H1 (cell line): ENCODE measurements at regions not wholly inside any gene's neighbourhood (a gene's known extent, or its start where the extent isn't known, plus 50 kb on each side); places are given as distances from the start of the nearest gene placed in this dataset.

Experiments
- CTCF ChIA-PET: fragments of 300-600 bp; sonication (Branson Sonifier 250); formaldehyde crosslinking; loops from one replicate; lab custom pipeline; 2021; ENCODE audit not compliant: partially characterized antibody; lab: Charles Lee
- POLR2A ChIA-PET: fragments of 300-600 bp; sonication (Branson Sonifier 250); formaldehyde crosslinking; loops from one replicate; lab custom pipeline; 2021; ENCODE audit warnings: inconsistent platforms; ENCODE audit not compliant: partially characterized antibody; lab: Charles Lee
- DNase-seq, 2 experiments: peaks; one replicate each; pipeline versions ENCODE4 v3.0.0 to v3.0.0-alpha.2; 2010 to 2022; ENCODE audit warnings: low spot score in 2 of 2, low read depth in 1 of 2, mixed read lengths in 1 of 2
- FAIRE-seq: peaks from 2 replicates; lab custom pipeline; 2011; peaks lifted over from hg19 to GRCh38; lab: Jason Lieb, UNC
- H2AFZ ChIP-seq: 2 replicates; pipeline ENCODE4 v1.8.1; 2012; ENCODE audit warnings: low read length, inconsistent platforms
- H2AK5ac ChIP-seq: 2 replicates; pipeline ENCODE4 v1.6.1; 2013; ENCODE audit warnings: low read depth, low read length
- H2BK120ac ChIP-seq: replicated peaks from 2 replicates; pipeline ENCODE3; 2013; ENCODE audit warnings: low read depth, low read length, inconsistent platforms
- H2BK12ac ChIP-seq: 2 replicates; pipeline ENCODE4 v1.6.1; 2013; ENCODE audit warnings: low read depth, low read length
- H2BK15ac ChIP-seq: 2 replicates; pipeline ENCODE4 v1.6.1; 2013; ENCODE audit warnings: low read length
- H2BK20ac ChIP-seq: 2 replicates; pipeline ENCODE4 v1.6.1; 2013; ENCODE audit warnings: low read length
- H2BK5ac ChIP-seq: 2 replicates; pipeline ENCODE4 v1.6.1; 2013; ENCODE audit warnings: low read depth, low read length
- H3K14ac ChIP-seq: 2 replicates; pipeline ENCODE4 v1.6.1; 2013; ENCODE audit warnings: inconsistent platforms; ENCODE audit not compliant: insufficient read length
- H3K18ac ChIP-seq: 2 replicates; pipeline ENCODE4 v1.6.1; 2013; ENCODE audit warnings: low read length; ENCODE audit errors: extremely low read depth
- H3K23ac ChIP-seq: 2 replicates; pipeline ENCODE4 v1.6.1; 2013; ENCODE audit warnings: inconsistent platforms; ENCODE audit not compliant: insufficient read length
- H3K23me2 ChIP-seq: 2 replicates; pipeline ENCODE4 v1.6.1; 2013; ENCODE audit warnings: low read depth, low read length
- H3K27ac ChIP-seq: 2 replicates; pipeline ENCODE4 v1.6.1; 2011; ENCODE audit warnings: low read depth, low read length, inconsistent platforms
- H3K27me3 ChIP-seq, 4 experiments: replicated peaks in 1 of 4; 1 replicate in 1 of 4; 2 replicates in 3 of 4; pipeline versions ENCODE4 v1.6.1 to v1.8.1; 2011 to 2013; ENCODE audit warnings: low read length in 3 of 4, mild to moderate bottlenecking in 3 of 4, inconsistent platforms in 2 of 4, mixed read lengths in 2 of 4, moderate library complexity in 1 of 4; ENCODE audit not compliant: control insufficient read depth in 3 of 4, insufficient read depth in 3 of 4; ENCODE audit errors: extremely low read depth in 1 of 4
- H3K36me3 ChIP-seq, 4 experiments: 2 replicates each; pipeline versions ENCODE4 v1.6.1 to v1.8.1; 2011 to 2013; ENCODE audit warnings: mild to moderate bottlenecking in 4 of 4, low read length in 3 of 4, moderate library complexity in 2 of 4, control low read depth in 1 of 4, inconsistent platforms in 1 of 4; ENCODE audit not compliant: insufficient read depth in 4 of 4, control insufficient read depth in 2 of 4
- H3K4ac ChIP-seq: replicated peaks from 2 replicates; pipeline ENCODE3; 2013; ENCODE audit warnings: low read length, low read depth, mixed read lengths, inconsistent platforms; ENCODE audit not compliant: insufficient read length
- H3K4me1 ChIP-seq, 4 experiments: replicated peaks in 1 of 4; 1 replicate in 1 of 4; 2 replicates in 3 of 4; pipeline versions ENCODE4 v1.6.1 to v1.8.1; 2011 to 2013; ENCODE audit warnings: low read length in 3 of 4, inconsistent platforms in 2 of 4, mixed read lengths in 1 of 4; ENCODE audit not compliant: insufficient read depth in 4 of 4, control insufficient read depth in 3 of 4
- H3K4me2 ChIP-seq, 2 experiments: 2 replicates each; pipeline versions ENCODE4 v1.6.1 to v1.8.1; 2011 to 2013; ENCODE audit warnings: low read depth in 2 of 2, low read length in 2 of 2, control low read depth in 1 of 2, inconsistent platforms in 1 of 2, mild to moderate bottlenecking in 1 of 2; ENCODE audit not compliant: insufficient read depth in 1 of 2
- H3K4me3 ChIP-seq, 4 experiments: fragments of 200-600, 300-600 bp in 1 of 4; sonication (generic), shearing (Covaris generic), sonication (Bioruptor Twin) in 1 of 4; 2 replicates each; pipeline versions ENCODE4 v1.5.1 to v1.8.1; 2011 to 2016; ENCODE audit warnings: low read length in 4 of 4, low read depth in 3 of 4, control low read depth in 2 of 4, inconsistent platforms in 2 of 4, mild to moderate bottlenecking in 2 of 4, mixed read lengths in 1 of 4, moderate library complexity in 1 of 4; ENCODE audit not compliant: insufficient read depth in 2 of 4; ENCODE audit errors: extremely low read depth in 1 of 4
- H3K56ac ChIP-seq: replicated peaks from 2 replicates; pipeline ENCODE3; 2013; ENCODE audit warnings: low read depth, mild to moderate bottlenecking, mixed read lengths, low read length, inconsistent platforms; ENCODE audit not compliant: insufficient read length
- H3K79me1 ChIP-seq: 2 replicates; pipeline ENCODE4 v1.6.1; 2013; ENCODE audit warnings: low read depth, low read length, control low read depth
- H3K79me2 ChIP-seq, 2 experiments: 2 replicates each; pipeline versions ENCODE4 v1.6.1 to v1.8.1; 2012 to 2013; ENCODE audit warnings: low read length in 2 of 2, mild to moderate bottlenecking in 2 of 2, inconsistent platforms in 1 of 2; ENCODE audit not compliant: insufficient read depth in 2 of 2, control insufficient read depth in 1 of 2
- H3K9ac ChIP-seq, 4 experiments: replicated peaks in 1 of 4; 1 replicate in 1 of 4; 2 replicates in 3 of 4; pipeline versions ENCODE4 v1.6.1 to v1.8.1; 2011 to 2013; ENCODE audit warnings: low read depth in 3 of 4, low read length in 3 of 4, control low read depth in 2 of 4, mild to moderate bottlenecking in 2 of 4, moderate library complexity in 2 of 4, inconsistent platforms in 1 of 4; ENCODE audit errors: extremely low read depth in 1 of 4
- H3K9me3 ChIP-seq, 2 experiments: 2 replicates each; pipeline versions ENCODE4 v1.6.1 to v1.8.1; 2012 to 2013; ENCODE audit warnings: mild to moderate bottlenecking in 2 of 2, moderate library complexity in 2 of 2, control low read depth in 1 of 2, inconsistent platforms in 1 of 2, low read depth in 1 of 2, low read length in 1 of 2, mixed read lengths in 1 of 2; ENCODE audit not compliant: insufficient read depth in 2 of 2
- H4K20me1 ChIP-seq, 2 experiments: replicated peaks in 1 of 2; 2 replicates each; pipeline versions ENCODE3 to v1.8.1; 2011 to 2013; ENCODE audit warnings: inconsistent platforms in 2 of 2, low read length in 2 of 2, mild to moderate bottlenecking in 1 of 2; ENCODE audit not compliant: insufficient read depth in 2 of 2, control insufficient read depth in 1 of 2
- H4K5ac ChIP-seq: 2 replicates; pipeline ENCODE4 v1.6.1; 2013; ENCODE audit warnings: low read length, low read depth, mixed read lengths, inconsistent platforms; ENCODE audit not compliant: insufficient read length
- H4K8ac ChIP-seq: 2 replicates; pipeline ENCODE4 v1.8.0; 2013; ENCODE audit warnings: mild to moderate bottlenecking, moderate library complexity, low read length, inconsistent platforms; ENCODE audit not compliant: insufficient read depth; ENCODE audit errors: extremely low read depth
- H4K91ac ChIP-seq: replicated peaks from 2 replicates; pipeline ENCODE3; 2013; ENCODE audit warnings: low read length, mixed read lengths, inconsistent platforms; ENCODE audit not compliant: insufficient read length
- CBX8 ChIP-seq: fragments of 300-800, 300-1000 bp; sonication (generic); IDR thresholded peaks from 2 replicates; pipeline ENCODE4 v1.7.1; 2016; ENCODE audit warnings: low read depth, low read length, borderline replicate concordance
- CTBP2 ChIP-seq: IDR thresholded peaks from 2 replicates; pipeline ENCODE4 v1.7.0; 2011; ENCODE audit warnings: borderline replicate concordance, mild to moderate bottlenecking, moderate library complexity, mixed read lengths, low read length; ENCODE audit not compliant: insufficient read depth, insufficient read length
- EP300 ChIP-seq, 2 experiments: IDR thresholded peaks; 1 replicate in 1 of 2; 2 replicates in 1 of 2; pipeline ENCODE4 v1.6.1; 2011 to 2012; ENCODE audit warnings: low read depth in 2 of 2, low read length in 2 of 2, mild to moderate bottlenecking in 2 of 2, borderline replicate concordance in 1 of 2, inconsistent platforms in 1 of 2, moderate library complexity in 1 of 2
- KDM5A ChIP-seq: fragments of 200-600 bp; IDR thresholded peaks from 2 replicates; pipeline ENCODE4 v1.7.1; 2012; ENCODE audit warnings: mild to moderate bottlenecking, low read length, inconsistent platforms, mixed read lengths
- SIX5 ChIP-seq: IDR thresholded peaks from 2 replicates; pipeline ENCODE4 v1.6.1; 2011; ENCODE audit warnings: mild to moderate bottlenecking, low read depth, low read length
- WGBS, 2 experiments: shearing (Covaris generic) in 1 of 2; methylation state at CpG; one replicate each; pipeline versions ENCODE4 v1.1.6 to v1.1.7; 2013 to 2015; ENCODE audit warnings: low lambda C conversion rate in 2 of 2, mixed read lengths in 2 of 2, inconsistent platforms in 1 of 2, low coverage in 1 of 2, missing lambda C conversion rate in 1 of 2; ENCODE audit not compliant: insufficient replicate concordance in 2 of 2, insufficient coverage in 1 of 2, insufficient read length in 1 of 2; ENCODE audit errors: extremely low coverage in 1 of 2, missing lambda C conversion rate in 1 of 2; 5-methylcytosine and 5-hydroxymethylcytosine counted together
- TF ChIP-seq, protein P1 (sequence below): IDR thresholded peaks from 2 replicates; pipeline ENCODE4 v1.6.1; 2012; ENCODE audit warnings: low read length, inconsistent platforms

DNA sequence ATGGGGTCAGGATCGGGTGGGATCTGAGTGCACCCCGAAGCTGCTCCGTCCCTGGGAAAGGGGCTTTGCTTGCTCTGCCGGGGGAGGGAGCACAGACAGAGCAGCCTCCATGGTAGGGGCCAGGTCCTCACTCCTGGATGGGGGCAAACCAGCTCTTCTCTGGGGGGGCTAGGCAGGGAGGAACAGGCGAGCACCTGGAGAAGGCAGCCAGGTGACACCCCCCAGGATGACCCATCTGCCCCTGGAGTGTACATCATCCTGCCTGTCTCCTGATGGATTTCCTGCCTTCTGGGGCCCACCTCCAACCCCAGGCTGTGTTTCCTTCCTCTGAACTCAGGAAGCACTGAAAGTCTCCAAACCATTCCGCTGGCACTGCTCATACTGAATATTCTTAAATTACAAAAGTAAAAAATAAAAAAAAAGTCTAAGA, 248.0 kb downstream of the RHOU start:
- Histone ChIP-seq H4K91ac (no peak overlapping the region), H2BK20ac (no peak overlapping the region), H3K27ac (no peak overlapping the region), H3K23ac (no peak overlapping the region)
- WGBS, 2 experiments: 93% methylated on average over 6 of the region's 6 CpGs; no CpG with 5 or more reads in 1 of the 2 experiments
- no peak for TF ChIP-seq CTBP2
- TF ChIP-seq, protein P1, sequence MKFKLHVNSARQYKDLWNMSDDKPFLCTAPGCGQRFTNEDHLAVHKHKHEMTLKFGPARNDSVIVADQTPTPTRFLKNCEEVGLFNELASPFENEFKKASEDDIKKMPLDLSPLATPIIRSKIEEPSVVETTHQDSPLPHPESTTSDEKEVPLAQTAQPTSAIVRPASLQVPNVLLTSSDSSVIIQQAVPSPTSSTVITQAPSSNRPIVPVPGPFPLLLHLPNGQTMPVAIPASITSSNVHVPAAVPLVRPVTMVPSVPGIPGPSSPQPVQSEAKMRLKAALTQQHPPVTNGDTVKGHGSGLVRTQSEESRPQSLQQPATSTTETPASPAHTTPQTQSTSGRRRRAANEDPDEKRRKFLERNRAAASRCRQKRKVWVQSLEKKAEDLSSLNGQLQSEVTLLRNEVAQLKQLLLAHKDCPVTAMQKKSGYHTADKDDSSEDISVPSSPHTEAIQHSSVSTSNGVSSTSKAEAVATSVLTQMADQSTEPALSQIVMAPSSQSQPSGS: no peak
- no peak for TF ChIP-seq SIX5
- TF ChIP-seq CBX8: no peak
- TF ChIP-seq EP300 (IDR thresholded peaks at IDR 0.05; ENCODE audit: borderline replicate concordance in 1 of 2, low read depth in 2 of 2, low read length in 2 of 2): no peak
- no peak for TF ChIP-seq KDM5A
- TF ChIP-seq, all 59 proteins: peak for 0
- Histone ChIP-seq H3K18ac (no peak overlapping the region), H3K4me3 (no peak overlapping the region), H4K20me1 (peaks cover 0 to 2% of the 10 kb centered on the region in 2 experiments), H2BK12ac (no peak overlapping the region), H3K56ac (no peak overlapping the region), H2AK5ac (no peak overlapping the region), H3K4me2 (no peak overlapping the region), H2BK5ac (no peak overlapping the region), H2BK15ac (no peak overlapping the region), H3K23me2 (no peaks in the 10 kb centered on the region; the same call in 1 of the 2 replicates), H3K79me1 (no peaks in the 10 kb centered on the region), H3K79me2 (no peaks in the 10 kb centered on the region), H2BK120ac (no peak overlapping the region), H3K14ac (no peak overlapping the region), H4K8ac (no peak overlapping the region), H3K27me3 (no peaks in the 10 kb centered on the region), H3K36me3 (no peaks in the 10 kb centered on the region), H3K9ac (no peak overlapping the region), H3K9me3 (no peaks in the 10 kb centered on the region), H4K5ac (no peak overlapping the region), H2AFZ (no peak overlapping the region), H3K4me1 (peaks cover 0 to 12% (median 6%) of the 10 kb centered on the region in 4 experiments; a peak in 5 of 7 replicates), H3K4ac (no peak overlapping the region)
- FAIRE-seq (no peak), DNase-seq (no peak)
- CTCF ChIA-PET: no interaction called here
- POLR2A ChIA-PET: interaction anchor here (0.6 kb wide), 1 partner anchor 130 kb away, joined by 3 read pairs; no protein-coding TSS in a partner anchor
